K562 (cell line): ENCODE measurements at regions not wholly inside any gene's neighbourhood (a gene's known extent, or its start where the extent isn't known, plus 50 kb on each side); places are given as distances from the start of the nearest gene placed in this dataset.

Source experiments
- ATAC-seq: fragments of 200-7000 bp; cut with Tn5 transposase; 3 replicates; pipeline ENCODE4 v1.9.1; 2020; ENCODE audit warnings: moderate library complexity
- BruUV-seq: library from RNA; stranded (reverse); fragments of 400-500 nt; replicated peaks from 2 replicates; lab custom pipeline; 2021; lab: Mats Ljungman, UMichigan
- CTCF ChIA-PET: fragments of 300-600 bp; formaldehyde crosslinking; extraction: SDS; loops from one replicate; lab custom pipeline; 2021; ENCODE audit warnings: low intra/inter-chr PET ratio; lab: Yijun Ruan, JAX
- POLR2A ChIA-PET: fragments of 300-600, 350-650 bp; sonication (Branson Sonifier 250); formaldehyde crosslinking; extraction: SDS; loops from one replicate; lab custom pipeline; 2021; ENCODE audit warnings: antibody characterized with exemption, inconsistent platforms; lab: Yijun Ruan, JAX
- DNase-seq, 4 experiments: peaks; one replicate each; pipeline versions ENCODE4 v3.0.0 to v3.0.0-alpha.2; 2011 to 2018; ENCODE audit warnings: low spot score in 3 of 4, mixed read lengths in 3 of 4; ENCODE audit errors: extremely low read depth in 1 of 4
- FAIRE-seq: peaks from 2 replicates; lab custom pipeline; 2011; peaks lifted over from hg19 to GRCh38; lab: Jason Lieb, UNC
- H2AFZ ChIP-seq: 2 replicates; pipeline ENCODE4 v1.6.0; 2011; ENCODE audit warnings: low read depth, low read length, control low read depth, inconsistent platforms
- H3K27ac ChIP-seq: fragments of 200-600 bp; 3 replicates; pipeline ENCODE4 v1.8.0; 2011; ENCODE audit warnings: low read depth, mild to moderate bottlenecking, control low read depth, inconsistent platforms, low read length, moderate library complexity, mixed read lengths; ENCODE audit errors: extremely low read depth
- H3K27me3 ChIP-seq, 2 experiments: fragments of 300-600 bp in 1 of 2; 2 replicates in 1 of 2; 3 replicates in 1 of 2; pipeline versions ENCODE4 v1.6.0 to v1.8.0; 2011; ENCODE audit warnings: inconsistent platforms in 2 of 2, low read length in 2 of 2, mild to moderate bottlenecking in 1 of 2, mixed read lengths in 1 of 2, moderate library complexity in 1 of 2; ENCODE audit not compliant: control insufficient read depth in 2 of 2, insufficient read depth in 2 of 2
- H3K36me3 ChIP-seq: fragments of 300-600 bp; 3 replicates; pipeline ENCODE4 v1.8.0; 2011; ENCODE audit warnings: mild to moderate bottlenecking, low read length, inconsistent platforms; ENCODE audit not compliant: control insufficient read depth, insufficient read depth
- H3K4me1 ChIP-seq, 2 experiments: fragments of 200-600 bp in 1 of 2; replicated peaks in 1 of 2; 2 replicates in 1 of 2; 3 replicates in 1 of 2; pipeline versions ENCODE4 v1.5.1 to v1.8.0; 2011; ENCODE audit warnings: inconsistent platforms in 2 of 2, low read length in 2 of 2, mild to moderate bottlenecking in 1 of 2, mixed read lengths in 1 of 2, moderate library complexity in 1 of 2; ENCODE audit not compliant: control insufficient read depth in 2 of 2, insufficient read depth in 2 of 2
- H3K4me2 ChIP-seq: 2 replicates; pipeline ENCODE4 v1.6.1; 2011; ENCODE audit warnings: low read length, control low read depth, inconsistent platforms, mixed read lengths; ENCODE audit not compliant: insufficient read depth
- H3K4me3 ChIP-seq: fragments of 200-600 bp; sonication (generic), shearing (Covaris generic); 2 replicates; pipeline ENCODE4 v1.5.1; 2016; ENCODE audit warnings: control low read depth, inconsistent platforms
- H3K79me2 ChIP-seq: fragments of 200-600 bp; 3 replicates; pipeline ENCODE4 v1.8.0; 2011; ENCODE audit warnings: low read length, inconsistent platforms; ENCODE audit not compliant: control insufficient read depth, insufficient read depth
- H3K9ac ChIP-seq, 2 experiments: 2 replicates each; pipeline versions ENCODE4 v1.6.0 to v1.6.1; 2011; ENCODE audit warnings: low read depth in 2 of 2, low read length in 2 of 2, control low read depth in 1 of 2, inconsistent platforms in 1 of 2, mild to moderate bottlenecking in 1 of 2, mixed read lengths in 1 of 2; ENCODE audit not compliant: insufficient read depth in 1 of 2
- H3K9me1 ChIP-seq: one replicate; pipeline ENCODE4 v1.6.0; 2011; ENCODE audit warnings: inconsistent platforms, mild to moderate bottlenecking, low read length, moderate library complexity; ENCODE audit not compliant: control insufficient read depth, insufficient read depth
- H3K9me3 ChIP-seq: replicated peaks from 2 replicates; pipeline ENCODE4 v1.5.1; 2011; ENCODE audit warnings: low read depth, low read length, inconsistent platforms; ENCODE audit not compliant: control insufficient read depth, insufficient read depth
- H4K20me1 ChIP-seq: replicated peaks from 2 replicates; pipeline ENCODE4 v1.6.1; 2011; ENCODE audit warnings: low read length, inconsistent platforms, mixed read lengths; ENCODE audit not compliant: control insufficient read depth, insufficient read depth
- ATF2 ChIP-seq: sonication (generic); formaldehyde crosslinking; IDR thresholded peaks from 2 replicates; pipeline ENCODE4 v1.8.1; 2022; ENCODE audit warnings: missing genetic modification reagents
- CREB3 ChIP-seq: fragments of 450-650 bp; conservative IDR thresholded peaks from 2 replicates; pipeline ENCODE4 v1.6.1; 2016; ENCODE audit warnings: missing genetic modification characterization, low read depth, mild to moderate bottlenecking, missing compliant biosample characterization, moderate library complexity
- HDAC1 ChIP-seq, 2 experiments: fragments of 450-650 bp; IDR thresholded peaks; 2 replicates each; pipeline ENCODE4 v1.6.1; 2016 to 2017; ENCODE audit warnings: inconsistent platforms in 1 of 2, mild to moderate bottlenecking in 1 of 2, moderate library complexity in 1 of 2
- NEUROD1 ChIP-seq: fragments of 150-350 bp; IDR thresholded peaks from 2 replicates; pipeline ENCODE4 v1.6.1; 2014; ENCODE audit warnings: borderline replicate concordance, low read length, low read depth; ENCODE audit not compliant: partially characterized antibody
- POLR3G ChIP-seq: IDR thresholded peaks from 2 replicates; pipeline ENCODE4 v1.6.1; 2011; ENCODE audit not compliant: insufficient read length, insufficient replicate concordance; ENCODE audit errors: extremely low read depth
- SIN3B ChIP-seq: fragments of 450-650 bp; IDR thresholded peaks from 2 replicates; pipeline ENCODE4 v1.6.1; 2017; ENCODE audit warnings: low read depth, mild to moderate bottlenecking, moderate library complexity
- WGBS: fragments of 100-300 bp; shearing (Covaris generic); methylation state at CpG from one replicate; pipeline ENCODE4 v1.1.6; 2016; ENCODE audit warnings: low coverage, mixed read lengths; ENCODE audit not compliant: insufficient coverage; ENCODE audit errors: missing lambda C conversion rate; 5-methylcytosine and 5-hydroxymethylcytosine counted together
- in situ Hi-C: fragments of 300-500 bp; cut with MboI; formaldehyde crosslinking; loops from 4 replicates; pipeline ENCODE4 v1.15.0; 2018; ENCODE audit warnings: inconsistent platforms, mixed read lengths
- intact Hi-C: fragments of 100-400 bp; cut with micrococcal nuclease; formaldehyde crosslinking; loops from 2 replicates; pipeline ENCODE4 v1.14.2; 2022

GRCh38 chr10:111267673-111268072 lies 190.8 kb downstream of the ADRA2A start (continued):
- TF ChIP-seq ATF2 (CRISPR knock-in tag) (no peak), HDAC1 (IDR thresholded peaks at IDR 0.05) (no peak), NEUROD1 (no peak), CREB3 (tag) (no peak)

- no peaks in the 10 kb centered on the region for H3K79me2 ChIP-seq
- 0% methylated on average over 3 of the region's 3 CpGs for WGBS
- intact Hi-C loops (no loop called here), in situ Hi-C loops (no loop called here)
- CTCF ChIA-PET = no interaction called here
- POLR2A ChIA-PET = no interaction called here
- no TSS peak for BruUV-seq
- no peak overlapping the region for H3K9ac ChIP-seq
- no peak overlapping the region for H2AFZ ChIP-seq
- ATAC-seq = no peak
- no peaks in the 10 kb centered on the region for H3K9me3 ChIP-seq
- H4K20me1 ChIP-seq = no peaks in the 10 kb centered on the region
- H3K4me2 ChIP-seq = no peak overlapping the region
- no peaks in the 10 kb centered on the region for H3K9me1 ChIP-seq
- H3K4me1 ChIP-seq = no peaks in the 10 kb centered on the region
- FAIRE-seq = no peak
- no peak overlapping the region for H3K27ac ChIP-seq
- no peaks in the 10 kb centered on the region for H3K36me3 ChIP-seq
- H3K27me3 ChIP-seq = no peaks in the 10 kb centered on the region
- DNase-seq = no peak
- no peak overlapping the region for H3K4me3 ChIP-seq
- TF ChIP-seq POLR3G (no peak), SIN3B (no peak)
- TF ChIP-seq, all 486 proteins: peak for 0
Measured at GRCh38 chr10:111273235-111273634, 196.4 kb downstream of the ADRA2A start.
